Mucosa of rectum (tissue), 2 donors: ENCODE measurements at regions not wholly inside any gene's neighbourhood (a gene's known extent, or its start where the extent isn't known, plus 50 kb on each side); places are given as distances from the start of the nearest gene placed in this dataset.

Source experiments
- H3K27ac ChIP-seq, 2 donors: one replicate each; pipeline ENCODE4 v1.7.0; 2013; ENCODE audit warnings: inconsistent platforms in 2 of 2, low read depth in 2 of 2, low read length in 2 of 2
- H3K27me3 ChIP-seq, 2 donors: one replicate each; pipeline ENCODE4 v1.7.0; 2013; ENCODE audit warnings: low read length in 2 of 2; ENCODE audit not compliant: control insufficient read depth in 2 of 2, insufficient read depth in 2 of 2
- H3K36me3 ChIP-seq, 2 donors: one replicate each; pipeline ENCODE4 v1.7.0; 2013; ENCODE audit warnings: low read length in 2 of 2; ENCODE audit not compliant: control insufficient read depth in 2 of 2, insufficient read depth in 2 of 2
- H3K4me1 ChIP-seq, 2 donors: one replicate each; pipeline ENCODE4 v1.7.0; 2013; ENCODE audit warnings: low read length in 2 of 2, mild to moderate bottlenecking in 1 of 2; ENCODE audit not compliant: control insufficient read depth in 2 of 2, insufficient read depth in 2 of 2
- H3K4me3 ChIP-seq, 2 donors: one replicate each; pipeline ENCODE4 v1.7.0; 2013; ENCODE audit warnings: low read length in 2 of 2
- H3K9ac ChIP-seq, 2 donors: one replicate each; pipeline ENCODE4 v1.7.0; 2013; ENCODE audit warnings: low read length in 2 of 2, low read depth in 1 of 2, mild to moderate bottlenecking in 1 of 2
- H3K9me3 ChIP-seq, 2 donors: one replicate each; pipeline ENCODE4 v1.7.0; 2013; ENCODE audit warnings: low read length in 2 of 2; ENCODE audit not compliant: control insufficient read depth in 2 of 2
- donor health status: healthy.
- donor health status: Normal muscosa, but diverticular disease.

DNA sequence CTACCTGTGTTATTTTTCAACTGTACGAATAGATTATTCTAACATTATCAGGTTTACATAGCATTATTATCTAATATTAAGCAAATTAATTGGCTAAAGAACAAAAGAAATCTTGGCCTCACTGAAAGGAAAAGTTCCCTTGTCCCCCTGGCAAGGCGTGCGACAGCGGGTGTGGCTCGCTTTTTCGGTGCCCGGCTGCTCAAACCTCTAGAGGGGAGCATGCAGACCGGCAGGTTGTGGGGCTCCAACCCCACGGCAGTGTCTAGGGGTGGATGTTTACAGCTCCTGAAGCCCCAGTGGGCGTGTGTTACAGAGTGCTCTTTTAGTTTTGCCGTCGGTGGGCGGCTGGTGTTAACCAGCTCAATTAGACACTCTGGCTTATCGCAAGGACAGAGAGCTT lies 456.4 kb downstream of the TNS3 start:
- Histone ChIP-seq H3K27ac (no peak overlapping the region), H3K9me3 (no peaks in the 10 kb centered on the region), H3K4me1 (no peaks in the 10 kb centered on the region), H3K9ac (no peak overlapping the region), H3K4me3 (no peak overlapping the region), H3K36me3 (no peaks in the 10 kb centered on the region), H3K27me3 (no peaks in the 10 kb centered on the region)

DNA sequence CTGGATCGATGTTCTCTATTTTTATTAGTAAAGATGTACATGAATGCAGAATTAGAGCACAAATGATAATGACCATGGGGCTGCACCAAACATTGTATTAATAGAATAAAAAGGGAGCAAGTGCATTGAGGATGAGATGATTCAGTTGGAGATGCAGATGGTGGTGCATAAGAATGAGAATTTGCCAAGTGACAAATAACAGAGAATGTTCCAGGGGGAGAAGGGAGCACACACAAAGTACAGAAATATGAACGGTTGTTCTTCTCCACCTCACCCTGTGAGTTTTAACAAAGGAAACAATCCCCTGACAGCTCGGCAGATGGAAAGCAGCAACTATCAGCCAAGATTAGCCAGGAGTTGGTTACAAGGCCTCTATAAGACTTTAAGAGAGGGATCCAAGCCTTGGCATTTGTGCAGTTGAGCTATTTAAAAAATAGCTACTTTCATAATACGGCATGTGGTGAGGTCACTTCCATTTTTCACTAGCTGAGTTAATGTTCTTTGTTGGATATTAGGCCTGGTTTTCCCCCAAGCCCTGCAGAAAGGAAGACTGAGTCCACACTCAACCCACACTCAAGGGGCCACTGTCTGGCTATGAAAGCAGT lies 462.5 kb downstream of the TNS3 start:
- Histone ChIP-seq H3K27ac (no peak overlapping the region), H3K36me3 (no peaks in the 10 kb centered on the region), H3K4me1 (no peaks in the 10 kb centered on the region), H3K4me3 (no peak overlapping the region), H3K9me3 (no peaks in the 10 kb centered on the region), H3K27me3 (no peaks in the 10 kb centered on the region), H3K9ac (no peak overlapping the region)

DNA sequence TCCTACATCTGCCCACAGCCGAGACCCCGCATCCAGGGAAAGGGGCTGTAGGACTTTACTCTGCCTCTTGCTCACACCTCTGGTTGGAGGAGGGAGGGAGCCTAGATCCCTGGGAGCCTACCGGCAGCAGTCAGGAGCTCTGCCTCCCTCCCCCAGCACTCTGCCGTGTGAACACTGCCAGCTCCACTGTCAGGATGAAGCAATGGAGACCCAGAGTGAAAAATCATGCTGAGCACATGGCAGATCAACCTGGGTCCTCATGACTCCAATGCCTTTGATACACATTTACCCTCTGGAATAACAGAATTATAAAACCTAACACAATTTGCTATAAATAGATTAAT lies 477.7 kb downstream of the TNS3 start:
- Histone ChIP-seq H3K27ac (no peak overlapping the region), H3K9me3 (no peaks in the 10 kb centered on the region), H3K27me3 (no peaks in the 10 kb centered on the region), H3K4me1 (no peaks in the 10 kb centered on the region), H3K4me3 (no peak overlapping the region), H3K9ac (no peak overlapping the region), H3K36me3 (no peaks in the 10 kb centered on the region)

DNA sequence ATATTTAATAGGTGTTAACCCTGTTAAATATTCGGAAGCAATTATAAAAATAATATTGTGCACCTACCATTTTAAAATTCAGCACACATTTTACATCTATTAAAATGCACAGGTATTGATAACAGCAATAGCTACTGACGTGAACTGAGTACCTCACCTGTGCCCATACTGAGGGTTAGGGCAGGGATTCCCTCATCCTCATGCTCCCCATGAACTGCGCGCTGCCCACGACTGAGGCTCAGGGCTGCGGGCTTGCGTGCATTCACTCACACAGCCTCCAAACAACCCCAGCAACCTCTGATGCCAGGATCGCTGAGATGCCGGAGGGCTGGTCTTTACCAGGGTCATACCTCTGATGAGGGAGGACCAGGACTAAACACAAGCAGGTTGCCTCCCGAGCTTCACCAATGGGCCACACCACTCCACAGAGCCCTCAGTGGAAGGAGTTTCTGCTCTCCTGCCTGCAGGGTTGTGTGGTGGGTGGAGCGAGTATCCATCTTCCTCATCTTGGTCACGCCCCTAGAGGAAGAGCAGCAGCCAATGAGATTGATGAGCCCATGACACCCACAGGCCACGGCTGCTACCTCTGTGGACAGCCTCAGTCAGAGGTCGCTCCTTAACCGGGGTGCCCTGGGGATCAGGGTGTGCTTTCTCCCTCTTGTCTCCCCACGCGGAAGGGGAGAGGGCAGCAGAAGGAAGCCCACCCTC lies 478.3 kb downstream of the TNS3 start:
- Histone ChIP-seq H3K27ac (no peak overlapping the region), H3K4me3 (no peak overlapping the region), H3K4me1 (no peaks in the 10 kb centered on the region), H3K36me3 (no peaks in the 10 kb centered on the region), H3K27me3 (no peaks in the 10 kb centered on the region), H3K9ac (no peak overlapping the region), H3K9me3 (no peaks in the 10 kb centered on the region)

DNA sequence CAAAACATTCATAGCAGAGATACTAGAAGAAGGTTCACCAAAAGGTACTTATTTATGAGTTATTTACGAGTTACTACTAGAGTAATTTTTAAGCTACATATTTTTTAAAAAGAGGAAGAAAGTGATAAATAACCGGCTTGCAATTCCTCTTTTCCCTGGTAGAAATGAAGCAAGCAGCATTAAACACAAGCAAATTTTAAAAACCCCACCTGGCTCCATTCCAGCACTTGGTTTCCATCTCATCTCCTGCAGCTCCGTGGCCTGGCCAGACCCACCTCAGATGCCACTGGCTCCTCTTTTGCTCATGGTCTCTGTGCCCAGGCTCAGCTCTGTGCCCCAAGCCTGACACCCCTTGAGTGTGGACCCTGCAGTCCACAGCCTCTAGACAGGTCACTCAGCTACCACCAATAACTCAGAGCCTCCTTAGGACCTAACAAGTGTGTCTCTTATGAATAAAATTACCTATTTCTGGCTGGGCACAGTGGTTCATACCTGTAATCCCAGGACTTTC lies 479.5 kb downstream of the TNS3 start:
- no peaks in the 10 kb centered on the region for H3K36me3 ChIP-seq
- no peak overlapping the region for H3K27ac ChIP-seq
- no peaks in the 10 kb centered on the region for H3K9me3 ChIP-seq
- H3K9ac ChIP-seq: no peak overlapping the region
- H3K4me1 ChIP-seq: no peaks in the 10 kb centered on the region
- no peak overlapping the region for H3K4me3 ChIP-seq
- H3K27me3 ChIP-seq: no peaks in the 10 kb centered on the region

DNA sequence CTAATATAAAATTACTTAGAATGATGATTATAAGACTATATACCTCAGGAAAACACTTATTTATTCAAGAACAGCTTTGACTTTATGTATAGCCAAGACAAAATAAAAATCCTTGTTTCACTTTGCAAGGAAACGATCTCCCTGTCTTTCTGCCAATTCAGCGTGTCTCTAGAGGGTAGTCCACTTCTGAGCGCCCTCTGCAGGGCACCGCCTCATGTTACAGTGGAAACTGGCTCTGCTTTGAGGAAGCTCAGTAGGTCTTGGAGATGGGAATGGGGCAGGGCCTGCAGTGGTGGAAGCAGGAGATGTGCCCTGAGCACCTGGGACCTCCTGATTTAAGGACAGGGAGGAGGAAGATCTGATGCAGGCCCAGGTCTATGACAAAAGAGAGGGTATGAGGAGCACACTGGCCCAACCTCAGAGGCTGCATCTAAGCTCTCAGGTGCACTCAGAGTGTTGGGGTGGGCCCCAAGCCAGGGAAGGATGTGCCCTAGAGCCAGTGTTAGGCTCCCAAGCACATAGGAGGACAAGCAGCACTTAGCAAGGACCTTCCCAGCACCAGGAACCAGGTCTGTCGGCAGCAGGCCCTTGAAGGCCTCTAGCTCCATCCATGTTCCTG lies 481.0 kb downstream of the TNS3 start:
- no peak overlapping the region for H3K4me3 ChIP-seq
- peaks cover 0 to 2% of the 10 kb centered on the region in 2 donors for H3K27me3 ChIP-seq
- no peaks in the 10 kb centered on the region for H3K9me3 ChIP-seq
- no peak overlapping the region for H3K27ac ChIP-seq
- no peak overlapping the region for H3K9ac ChIP-seq
- no peaks in the 10 kb centered on the region for H3K36me3 ChIP-seq
- H3K4me1 ChIP-seq: no peaks in the 10 kb centered on the region

DNA sequence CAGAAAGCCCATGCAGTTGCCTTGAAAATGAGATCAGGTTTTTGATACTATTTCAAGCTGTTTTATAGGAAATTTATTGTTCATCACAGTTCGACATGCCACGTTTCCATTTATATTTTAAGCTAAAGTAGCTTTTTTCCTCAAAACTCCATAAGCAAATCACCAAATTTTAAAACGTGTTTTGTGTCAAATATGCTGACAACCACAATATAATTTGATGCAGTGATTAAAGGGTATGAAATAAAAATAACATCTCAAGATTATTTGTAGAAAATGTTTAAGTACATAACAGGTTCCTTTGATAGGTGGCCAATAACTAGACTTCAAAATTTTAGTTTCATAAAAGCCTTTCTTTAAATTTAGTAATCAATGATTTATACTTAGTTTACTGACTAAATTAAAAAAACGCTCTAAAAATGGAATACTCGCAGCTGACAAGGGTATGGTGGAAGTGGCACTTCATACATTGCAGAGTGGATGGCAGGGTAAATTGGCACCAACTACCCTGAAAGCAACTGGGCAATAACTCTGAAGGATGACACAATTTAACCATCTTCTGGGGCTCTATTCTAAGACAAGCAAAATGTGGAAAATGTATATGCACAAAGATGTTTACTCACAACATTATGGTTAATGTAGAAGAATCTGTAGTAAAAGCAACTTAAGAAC lies 481.6 kb downstream of the TNS3 start:
- Histone ChIP-seq H3K27me3 (peaks cover 0 to 2% of the 10 kb centered on the region in 2 donors), H3K27ac (no peak overlapping the region), H3K4me1 (no peaks in the 10 kb centered on the region), H3K9ac (no peak overlapping the region), H3K9me3 (no peaks in the 10 kb centered on the region), H3K36me3 (no peaks in the 10 kb centered on the region), H3K4me3 (no peak overlapping the region)

DNA sequence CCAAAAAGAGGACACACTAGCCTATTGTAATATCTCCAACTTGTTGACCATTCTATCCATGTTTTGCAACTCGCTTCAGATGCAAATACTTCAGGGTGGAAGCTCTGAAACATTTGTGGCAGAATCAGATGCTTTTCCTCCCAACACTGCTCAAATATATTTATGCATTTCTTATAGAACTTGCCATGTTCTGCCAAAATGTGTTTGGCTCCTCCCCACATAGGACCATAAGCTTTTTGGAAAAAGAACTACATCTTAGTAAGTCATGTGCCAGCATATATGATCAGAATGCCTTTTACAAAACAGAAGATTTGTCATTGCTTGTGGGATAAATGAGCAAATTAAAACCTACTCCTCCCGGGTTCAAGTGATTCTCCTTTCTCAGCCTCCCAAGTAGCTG lies 484.5 kb downstream of the TNS3 start:
- Histone ChIP-seq H3K4me1 (no peaks in the 10 kb centered on the region), H3K9ac (no peak overlapping the region), H3K27ac (no peak overlapping the region), H3K9me3 (no peaks in the 10 kb centered on the region), H3K36me3 (no peaks in the 10 kb centered on the region), H3K27me3 (peaks cover 0 to 2% of the 10 kb centered on the region in 2 donors), H3K4me3 (no peak overlapping the region)

DNA sequence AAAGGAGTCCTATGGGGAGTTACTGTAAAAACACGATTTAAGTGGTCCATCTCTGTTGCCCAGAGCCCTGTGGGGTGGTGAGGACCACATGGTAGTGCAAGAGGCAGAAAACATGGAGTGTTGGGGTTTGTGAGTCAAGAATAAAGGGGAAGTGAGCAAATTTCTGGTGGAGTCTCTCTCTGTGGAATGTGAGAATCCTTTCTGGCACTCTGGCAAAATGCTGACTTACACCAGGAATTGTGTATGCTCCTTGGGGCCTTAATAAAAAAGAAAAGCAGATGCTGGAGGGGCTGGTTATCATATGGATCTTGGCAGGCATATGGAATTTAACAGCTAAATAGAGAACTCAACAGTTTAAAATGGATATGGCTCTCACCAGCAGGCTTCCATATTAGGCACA lies 486.0 kb downstream of the TNS3 start:
- H3K4me3 ChIP-seq: no peak overlapping the region
- H3K36me3 ChIP-seq: no peaks in the 10 kb centered on the region
- no peaks in the 10 kb centered on the region for H3K9me3 ChIP-seq
- peaks cover 0 to 2% of the 10 kb centered on the region in 2 donors for H3K27me3 ChIP-seq
- no peaks in the 10 kb centered on the region for H3K4me1 ChIP-seq
- H3K9ac ChIP-seq: no peak overlapping the region
- no peak overlapping the region for H3K27ac ChIP-seq

DNA sequence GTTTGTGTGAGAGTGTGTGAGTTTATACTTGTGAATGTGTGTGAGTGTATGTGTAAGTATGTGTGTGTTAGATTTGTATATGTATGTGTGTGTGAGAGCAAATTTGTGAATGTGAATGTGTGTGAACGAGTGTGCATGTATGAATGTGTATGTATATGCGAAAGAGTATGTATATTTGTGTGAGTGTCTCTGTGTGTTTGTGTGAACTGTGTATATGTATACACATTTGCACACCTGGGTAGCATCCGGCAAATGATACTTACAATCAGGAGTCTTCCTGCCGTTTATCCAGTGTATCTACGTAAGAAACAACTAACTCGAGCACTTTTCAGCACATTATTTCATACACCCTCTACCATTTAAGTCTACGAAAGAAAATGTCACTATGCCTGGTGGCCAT lies 487.4 kb downstream of the TNS3 start:
- H3K9me3 ChIP-seq: no peaks in the 10 kb centered on the region
- no peak overlapping the region for H3K9ac ChIP-seq
- H3K27me3 ChIP-seq: peaks cover 0 to 2% of the 10 kb centered on the region in 2 donors
- no peak overlapping the region for H3K4me3 ChIP-seq
- H3K4me1 ChIP-seq: no peaks in the 10 kb centered on the region
- H3K27ac ChIP-seq: no peak overlapping the region
- no peaks in the 10 kb centered on the region for H3K36me3 ChIP-seq
